ACHN (cell line): ENCODE measurements at regions not wholly inside any gene's neighbourhood (a gene's known extent, or its start where the extent isn't known, plus 50 kb on each side); places are given as distances from the start of the nearest gene placed in this dataset.

Experiments used
- DNase-seq: peaks from one replicate; pipeline ENCODE4 v3.0.0-alpha.2; 2015
- in situ Hi-C: cut with HindIII; loops from 2 replicates; pipeline ENCODE4 v1.10.0; 2017; ENCODE audit warnings: low sequenced_read_pairs, low pct_ligation_motif_present, low pct_unique_long_range_greater_than_20kb

DNA sequence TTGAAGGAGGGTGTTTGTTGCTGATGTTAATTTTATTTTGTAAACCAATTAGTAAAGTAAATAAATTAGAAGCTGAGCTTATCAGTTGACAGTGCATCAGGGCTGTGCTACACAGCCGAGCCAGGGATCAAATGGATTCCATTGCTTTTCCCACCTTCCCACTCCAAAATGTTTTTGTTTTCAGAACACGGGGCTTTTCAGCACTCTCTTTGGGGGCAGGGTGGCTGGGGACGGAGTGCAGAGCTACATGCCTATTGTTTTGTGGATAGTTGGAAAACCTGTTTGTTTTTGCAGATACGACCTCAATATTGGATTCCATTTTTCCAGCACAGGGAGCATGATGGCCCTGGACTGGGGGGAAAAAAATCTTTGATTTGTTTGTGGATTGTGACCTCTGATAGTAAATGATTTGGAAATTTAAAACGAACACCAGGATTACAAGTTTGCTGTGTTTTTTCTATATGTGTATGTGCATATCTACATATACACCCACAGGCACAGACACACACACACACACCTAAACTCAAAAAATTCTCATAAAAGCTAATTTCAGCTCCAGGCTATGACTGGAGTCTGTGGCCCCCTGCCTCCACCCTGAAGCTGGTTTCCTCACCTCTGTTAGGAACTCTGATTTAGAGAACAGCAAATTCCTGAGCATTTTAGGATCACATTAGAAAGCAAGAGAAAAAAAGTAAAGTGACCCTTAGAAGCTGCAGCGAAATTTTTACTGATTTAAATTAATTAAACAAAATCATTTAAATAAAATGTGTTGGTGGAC is 371.7 kb upstream of the IRX2 start:
- in situ Hi-C loops = no loop called here
- DNase-seq = no peak

DNA sequence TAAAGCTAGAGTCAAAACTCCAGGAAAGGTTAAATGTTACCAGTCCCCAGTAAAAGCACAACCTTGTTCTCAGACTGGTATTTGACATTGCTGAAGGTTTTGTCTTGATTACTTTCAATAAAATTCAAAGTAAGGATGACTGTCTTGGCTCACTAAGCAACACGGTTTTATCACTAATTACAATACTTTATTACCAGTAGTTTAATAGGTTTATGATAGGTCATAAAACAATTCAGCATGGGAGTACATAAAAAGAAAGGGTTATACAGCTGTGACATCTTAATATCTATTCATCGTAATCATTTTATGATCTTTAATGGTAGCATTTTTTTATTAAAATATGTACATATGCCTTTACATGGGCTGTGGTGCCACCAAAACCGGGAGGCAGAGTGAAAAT is 370.7 kb upstream of the IRX2 start:
- in situ Hi-C loops = no loop called here
- DNase-seq = no peak

DNA sequence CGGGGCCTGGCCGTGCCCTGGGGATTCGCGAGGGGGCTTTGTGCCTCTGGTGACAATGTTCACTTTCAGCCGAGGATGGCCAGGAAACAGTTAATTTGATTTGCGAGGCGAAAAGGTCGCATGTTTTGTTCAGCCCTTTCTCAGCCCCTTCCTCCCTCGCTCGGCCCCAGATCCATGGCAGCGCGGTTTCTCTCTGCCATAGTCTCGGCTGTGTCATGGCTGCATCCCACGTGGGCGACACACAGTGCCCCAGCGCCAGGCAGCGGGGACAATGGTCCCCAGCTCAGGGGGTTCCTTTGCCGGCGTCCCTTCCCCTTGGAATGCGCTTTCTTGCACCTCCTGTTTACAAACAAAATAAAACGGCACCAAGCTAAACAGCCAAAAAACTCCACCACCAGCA is 370.3 kb upstream of the IRX2 start:
- in situ Hi-C loops = no loop called here
- no peak for DNase-seq

GRCh38 chr5:3120028-3120427 is 368.6 kb upstream of the IRX2 start:
- no peak for DNase-seq
- in situ Hi-C loops = no loop called here

- in situ Hi-C loops = no loop called here
These were observed 368.0 kb upstream of the IRX2 start for GRCh38 chr5:3119435-3119834.

DNA sequence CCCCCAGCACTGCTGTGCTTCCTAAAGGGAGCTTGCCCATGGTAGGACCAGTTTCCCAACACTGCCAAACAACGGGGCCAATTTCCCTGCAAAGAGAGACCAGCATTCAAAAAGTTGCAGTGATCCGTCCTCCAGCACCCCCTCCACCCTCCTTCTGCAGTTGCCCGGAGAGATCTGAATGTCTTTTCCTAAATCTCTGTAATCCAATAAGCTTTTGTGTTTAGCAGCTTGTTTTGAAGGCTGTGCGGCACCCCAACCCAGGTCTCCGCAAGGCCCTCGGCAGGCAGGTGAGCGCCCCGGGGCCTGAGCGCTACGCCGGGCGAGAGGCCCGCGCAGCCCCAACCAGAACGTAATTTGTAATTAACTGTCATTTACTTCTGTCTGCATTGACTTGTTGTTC is 366.9 kb upstream of the IRX2 start:
- in situ Hi-C loops = no loop called here

More at GRCh38 chr5:3119435-3119834, 368.0 kb upstream of the IRX2 start:
- DNase-seq = no peak

GRCh38 chr5:3116366-3116765 is 364.9 kb upstream of the IRX2 start:
- in situ Hi-C loops = no loop called here

More for the DNA sequence above, 366.9 kb upstream of the IRX2 start:
- DNase-seq = no peak

GRCh38 chr5:3114467-3114866 is 363.0 kb upstream of the IRX2 start:
- no peak for DNase-seq
- in situ Hi-C loops = no loop called here

More at GRCh38 chr5:3116366-3116765, 364.9 kb upstream of the IRX2 start:
- DNase-seq = no peak

GRCh38 chr5:3110371-3110770 is 358.9 kb upstream of the IRX2 start:
- DNase-seq = no peak
- in situ Hi-C loops = no loop called here

DNA sequence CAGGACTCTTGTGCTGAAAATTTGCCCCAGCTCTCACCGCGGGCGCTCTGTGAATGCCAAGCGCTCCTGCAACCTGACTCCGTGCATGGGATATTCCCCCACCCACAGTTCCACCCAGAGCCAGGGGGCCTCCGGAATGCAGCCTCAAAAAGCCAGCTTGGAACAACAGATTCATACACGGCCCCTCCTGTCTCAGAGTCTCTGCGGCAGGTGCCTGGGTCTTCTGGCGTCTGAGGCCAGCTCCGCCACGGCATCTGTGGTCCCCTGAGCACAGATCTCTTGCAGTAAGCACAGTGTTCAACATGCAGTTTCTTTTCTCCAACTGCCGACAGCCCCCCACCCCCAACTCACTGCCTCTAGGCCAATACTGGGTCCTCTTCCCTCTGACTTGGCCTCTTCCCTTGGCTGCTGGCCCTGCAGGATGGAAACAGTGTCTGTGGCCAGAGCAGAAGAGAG is 355.7 kb upstream of the IRX2 start:
- in situ Hi-C loops = no loop called here
- DNase-seq = no peak

- in situ Hi-C loops = no loop called here
- DNase-seq = no peak
These were observed 354.1 kb upstream of the IRX2 start for GRCh38 chr5:3105581-3105980.

DNA sequence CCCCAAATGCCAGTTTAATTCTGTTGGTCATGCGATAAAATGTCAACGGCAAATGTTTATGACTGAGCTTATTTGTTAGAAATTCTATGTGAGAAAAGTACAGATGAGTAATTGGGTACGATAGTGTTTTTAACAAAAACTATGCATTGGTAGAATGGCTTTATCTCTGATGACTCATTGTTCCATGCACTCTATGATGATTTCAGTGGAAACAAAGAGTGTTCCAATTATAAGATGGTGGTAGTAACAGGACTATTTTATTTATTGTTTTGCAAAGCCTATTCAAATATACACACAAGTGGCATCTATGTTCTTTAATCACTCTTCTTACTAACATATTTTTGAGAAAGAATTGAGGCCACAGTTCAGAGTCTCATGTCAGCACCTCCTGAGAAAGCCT is 353.7 kb upstream of the IRX2 start:
- no peak for DNase-seq
- in situ Hi-C loops = no loop called here

DNA sequence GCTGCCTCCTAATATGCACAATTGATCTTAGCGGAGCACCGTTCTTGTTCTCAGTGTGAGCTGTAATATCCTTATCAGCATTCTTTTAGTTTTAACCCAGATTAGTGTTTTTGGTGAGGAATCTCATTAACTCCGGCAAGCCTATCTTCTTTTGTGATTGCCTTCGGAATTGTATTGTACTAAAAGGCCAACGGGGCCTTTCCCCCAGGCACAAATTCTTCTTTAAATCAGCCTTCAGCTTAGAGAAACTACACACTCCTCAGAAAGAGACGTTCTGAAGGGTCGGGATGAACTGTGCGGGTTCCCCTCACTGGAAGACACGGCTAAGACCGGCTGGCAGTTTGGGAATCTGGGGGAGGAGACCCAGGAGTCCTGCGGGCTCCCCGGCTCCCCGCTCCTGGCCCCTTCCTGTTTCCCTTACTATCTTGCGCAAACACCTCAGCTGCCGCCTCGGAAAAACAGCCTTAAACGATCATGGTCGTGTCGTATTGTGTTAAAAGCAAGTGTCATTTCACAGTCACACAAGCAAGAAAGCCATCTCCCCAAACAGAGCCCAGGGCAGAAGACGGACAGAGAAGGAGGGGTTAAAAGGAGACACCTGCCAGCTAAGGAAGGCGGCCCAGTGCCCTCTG is 353.1 kb upstream of the IRX2 start:
- DNase-seq = no peak
- in situ Hi-C loops = no loop called here

DNA sequence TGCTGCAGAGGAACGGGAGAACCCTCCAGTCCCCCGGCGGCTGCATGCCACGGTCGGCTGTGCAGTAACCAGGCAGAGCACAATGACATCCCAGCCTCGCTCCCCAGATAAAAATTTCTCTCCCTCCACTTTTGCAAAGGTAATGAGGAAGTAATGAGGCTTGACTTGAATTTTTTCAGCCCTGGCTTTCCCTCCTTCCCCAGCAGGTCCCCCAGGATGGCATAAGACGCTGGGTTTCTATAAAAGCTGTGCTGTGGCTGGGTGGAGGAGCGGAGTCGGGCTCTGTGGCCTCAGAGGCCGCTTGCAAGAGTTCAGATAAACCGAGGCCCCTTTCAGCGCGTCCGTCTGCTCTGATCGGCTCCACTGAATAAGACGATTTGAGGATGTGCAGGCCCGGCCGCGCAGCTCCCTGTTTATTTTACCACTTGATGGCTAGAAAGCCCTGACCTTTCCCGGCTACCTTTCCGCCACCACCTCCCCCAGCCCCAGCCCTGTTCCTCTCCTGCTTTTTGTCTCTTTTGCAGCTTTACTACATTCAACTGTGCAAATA is 351.9 kb upstream of the IRX2 start:
- DNase-seq = no peak
- in situ Hi-C loops = no loop called here

GRCh38 chr5:3102531-3102930 is 351.1 kb upstream of the IRX2 start:
- in situ Hi-C loops = no loop called here
- no peak for DNase-seq

GRCh38 chr5:3101561-3101960 is 350.1 kb upstream of the IRX2 start:
- no peak for DNase-seq
- in situ Hi-C loops = no loop called here

DNA sequence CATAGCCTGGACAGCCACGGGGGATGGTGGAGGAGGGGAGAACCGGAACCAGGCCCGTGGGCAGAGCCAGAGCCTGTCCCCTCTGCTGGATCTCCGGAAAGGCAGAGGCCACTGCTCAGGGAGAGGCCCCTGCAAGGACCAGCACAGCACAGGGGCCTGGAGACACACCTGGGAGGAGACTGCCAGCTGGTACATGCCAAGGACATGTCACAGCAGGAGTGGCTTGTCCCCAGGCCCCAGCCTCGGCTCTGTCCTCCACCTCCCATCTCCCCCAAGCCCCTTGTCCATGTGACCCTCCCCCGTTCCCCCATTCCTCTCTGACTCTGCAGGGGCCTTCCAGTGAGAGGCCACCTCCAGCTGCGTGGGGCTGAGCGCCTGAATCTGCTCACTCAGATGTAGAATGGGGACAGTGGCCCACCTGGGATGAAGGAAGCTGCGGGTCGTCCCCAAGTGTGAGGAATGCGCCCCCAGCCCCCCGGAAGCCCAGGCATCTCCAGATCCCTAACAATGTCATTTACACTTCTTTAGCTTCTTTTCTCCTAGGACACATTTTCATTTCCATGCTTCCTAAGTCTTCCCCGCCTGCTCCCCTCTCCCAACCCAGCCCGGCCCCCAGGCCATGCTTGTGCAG is 349.6 kb upstream of the IRX2 start:
- in situ Hi-C loops = no loop called here
- DNase-seq = no peak

DNA sequence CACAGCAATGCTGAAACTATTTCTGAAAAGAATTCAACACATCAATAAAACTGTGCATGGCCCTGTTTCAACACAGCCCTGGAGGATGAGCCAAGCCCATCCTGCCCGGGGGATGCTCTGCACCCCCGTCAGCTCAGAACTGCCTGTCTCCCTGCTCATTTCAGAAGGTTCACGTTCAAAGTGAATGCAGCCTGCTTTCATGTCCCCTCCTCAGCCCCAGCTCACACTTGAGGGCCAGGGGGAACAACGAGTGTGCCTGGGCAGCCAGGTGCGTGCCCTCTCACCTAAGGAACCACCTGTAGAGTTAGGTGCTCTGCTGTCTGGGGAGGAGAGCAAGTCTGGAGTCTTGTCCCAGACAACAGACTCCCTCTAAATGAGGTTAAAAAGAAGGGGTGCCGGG is 348.5 kb upstream of the IRX2 start:
- in situ Hi-C loops = no loop called here
- no peak for DNase-seq

- in situ Hi-C loops = no loop called here
- DNase-seq = no peak
These were observed 348.0 kb upstream of the IRX2 start for GRCh38 chr5:3099526-3099925.
